ENCODE measurements at regions not wholly inside any gene's neighbourhood (a gene's known extent, or its start where the extent isn't known, plus 50 kb on each side); places are given as distances from the start of the nearest gene placed in this dataset.

DNA sequence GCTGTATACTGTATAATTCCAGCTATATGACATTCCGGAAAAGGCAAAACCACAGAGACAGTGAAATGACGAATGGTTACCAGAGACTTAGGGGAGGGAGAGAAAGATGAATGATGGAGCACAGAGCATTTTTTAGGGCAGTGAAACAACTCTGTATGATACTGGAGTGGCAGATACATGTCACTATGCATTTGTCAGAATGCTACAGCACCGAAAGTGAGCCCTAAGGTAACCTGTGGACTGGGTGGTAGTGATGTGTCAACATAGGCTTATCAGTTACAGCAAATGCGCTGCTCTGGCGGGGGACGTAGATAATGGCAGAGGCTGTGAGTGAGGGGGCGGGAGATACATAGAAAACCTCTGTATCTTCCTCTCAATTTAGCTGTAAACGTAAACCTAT is 201.3 kb upstream of the SSTR4 start:
- ATAC-seq (ENCODE audit: low read depth) (no peak), DNase-seq (no peak)
- H3K23ac ChIP-seq (ENCODE audit: low read depth, low read length) = no peak overlapping the region
- dilution Hi-C loops (cut with HindIII; ENCODE audit: low sequenced_read_pairs, unreplicated experiment) (no loop called here), in situ Hi-C loops (cut with MboI; ENCODE audit: low sequenced_read_pairs) (no loop called here), intact Hi-C loops (cut with micrococcal nuclease) (no loop called here)
- no peaks in the 10 kb centered on the region for H3K9me1 ChIP-seq (ENCODE audit: insufficient read depth, low read length)
- no peak overlapping the region for H2BK120ac ChIP-seq (ENCODE audit: low read depth, low read length)
- no peak overlapping the region for H3K56ac ChIP-seq (ENCODE audit: extremely low read depth, insufficient read depth, low read length)
- no peak overlapping the region for H2BK20ac ChIP-seq (ENCODE audit: low read depth, low read length)
- no peak overlapping the region for H3K9ac ChIP-seq (ENCODE audit: low read depth, low read length)
- no peak overlapping the region for H4K8ac ChIP-seq (ENCODE audit: low read depth in 2 of 2, low read length in 2 of 2)
- no peaks in the 10 kb centered on the region for H3K4me1 ChIP-seq (ENCODE audit: control insufficient read depth, insufficient read depth, low read length)
- ChIA-PET POLR2A (ENCODE audit: unreplicated experiment) (no interaction called here), CTCF (no interaction called here)
- no TSS peak for BruUV-seq (replicated peaks)
- no peaks in the 10 kb centered on the region for H3K79me1 ChIP-seq (ENCODE audit: low read depth in 1 of 2, low read length in 2 of 2)
- H3K4me3 ChIP-seq (ENCODE audit: insufficient read depth, low read depth, low read length) = no peak overlapping the region
- H3K27ac ChIP-seq (ENCODE audit: insufficient read depth, low read length) = no peak overlapping the region
- no peaks in the 10 kb centered on the region for H4K20me1 ChIP-seq (ENCODE audit: insufficient read depth, low read length)
- WGBS, 2 experiments (ENCODE audit: extremely low coverage in 2 of 2, insufficient read length in 1 of 2) = 68% methylated on average over 3 of the region's 8 CpGs; no CpG with 5 or more reads in 1 of the 2 experiments
- no peaks in the 10 kb centered on the region for H3K27me3 ChIP-seq (ENCODE audit: control insufficient read depth, insufficient read depth, low read length)
- H3K14ac ChIP-seq (replicated peaks; ENCODE audit: low read depth, low read length) = no peak overlapping the region
- no peak for TF ChIP-seq MAZ (IDR thresholded peaks at IDR 0.05; ENCODE audit: borderline replicate concordance, low read depth, low read length)
- no peak for TF ChIP-seq RFX5 (IDR thresholded peaks at IDR 0.05; ENCODE audit: low read depth, low read length)
- TF ChIP-seq POLR2A (IDR thresholded peaks at IDR 0.05; ENCODE audit: low read depth, low read length) = no peak
- TF ChIP-seq BHLHE40 (IDR thresholded peaks at IDR 0.05; ENCODE audit: low read depth, low read length) = no peak
- no peak for TF ChIP-seq RAD21 (IDR thresholded peaks at IDR 0.05; ENCODE audit: low read length)
- TF ChIP-seq FOS (IDR thresholded peaks at IDR 0.05; ENCODE audit: low read depth, low read length) = no peak
- TF ChIP-seq RCOR1 (IDR thresholded peaks at IDR 0.05; ENCODE audit: insufficient replicate concordance, low read length) = no peak
- TF ChIP-seq NFE2L2 (IDR thresholded peaks at IDR 0.05; ENCODE audit: low read depth, low read length) = no peak
- TF ChIP-seq MAFK (IDR thresholded peaks at IDR 0.05; ENCODE audit: low read depth, low read length) = no peak
- no peak for TF ChIP-seq CEBPB (IDR thresholded peaks at IDR 0.05; ENCODE audit: low read depth, low read length)
- TF ChIP-seq, protein P1, sequence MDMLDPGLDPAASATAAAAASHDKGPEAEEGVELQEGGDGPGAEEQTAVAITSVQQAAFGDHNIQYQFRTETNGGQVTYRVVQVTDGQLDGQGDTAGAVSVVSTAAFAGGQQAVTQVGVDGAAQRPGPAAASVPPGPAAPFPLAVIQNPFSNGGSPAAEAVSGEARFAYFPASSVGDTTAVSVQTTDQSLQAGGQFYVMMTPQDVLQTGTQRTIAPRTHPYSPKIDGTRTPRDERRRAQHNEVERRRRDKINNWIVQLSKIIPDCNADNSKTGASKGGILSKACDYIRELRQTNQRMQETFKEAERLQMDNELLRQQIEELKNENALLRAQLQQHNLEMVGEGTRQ (IDR thresholded peaks at IDR 0.05; ENCODE audit: low read depth, low read length) = no peak
- no peak for TF ChIP-seq MXI1 (IDR thresholded peaks at IDR 0.05; ENCODE audit: borderline replicate concordance, low read depth, low read length)
- no peak for TF ChIP-seq CHD1 (IDR thresholded peaks at IDR 0.05; ENCODE audit: low read depth, low read length)
- TF ChIP-seq, protein P2, sequence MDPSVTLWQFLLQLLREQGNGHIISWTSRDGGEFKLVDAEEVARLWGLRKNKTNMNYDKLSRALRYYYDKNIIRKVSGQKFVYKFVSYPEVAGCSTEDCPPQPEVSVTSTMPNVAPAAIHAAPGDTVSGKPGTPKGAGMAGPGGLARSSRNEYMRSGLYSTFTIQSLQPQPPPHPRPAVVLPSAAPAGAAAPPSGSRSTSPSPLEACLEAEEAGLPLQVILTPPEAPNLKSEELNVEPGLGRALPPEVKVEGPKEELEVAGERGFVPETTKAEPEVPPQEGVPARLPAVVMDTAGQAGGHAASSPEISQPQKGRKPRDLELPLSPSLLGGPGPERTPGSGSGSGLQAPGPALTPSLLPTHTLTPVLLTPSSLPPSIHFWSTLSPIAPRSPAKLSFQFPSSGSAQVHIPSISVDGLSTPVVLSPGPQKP (IDR thresholded peaks at IDR 0.05; ENCODE audit: borderline replicate concordance, low read depth, low read length) = no peak
- TF ChIP-seq, protein P3, sequence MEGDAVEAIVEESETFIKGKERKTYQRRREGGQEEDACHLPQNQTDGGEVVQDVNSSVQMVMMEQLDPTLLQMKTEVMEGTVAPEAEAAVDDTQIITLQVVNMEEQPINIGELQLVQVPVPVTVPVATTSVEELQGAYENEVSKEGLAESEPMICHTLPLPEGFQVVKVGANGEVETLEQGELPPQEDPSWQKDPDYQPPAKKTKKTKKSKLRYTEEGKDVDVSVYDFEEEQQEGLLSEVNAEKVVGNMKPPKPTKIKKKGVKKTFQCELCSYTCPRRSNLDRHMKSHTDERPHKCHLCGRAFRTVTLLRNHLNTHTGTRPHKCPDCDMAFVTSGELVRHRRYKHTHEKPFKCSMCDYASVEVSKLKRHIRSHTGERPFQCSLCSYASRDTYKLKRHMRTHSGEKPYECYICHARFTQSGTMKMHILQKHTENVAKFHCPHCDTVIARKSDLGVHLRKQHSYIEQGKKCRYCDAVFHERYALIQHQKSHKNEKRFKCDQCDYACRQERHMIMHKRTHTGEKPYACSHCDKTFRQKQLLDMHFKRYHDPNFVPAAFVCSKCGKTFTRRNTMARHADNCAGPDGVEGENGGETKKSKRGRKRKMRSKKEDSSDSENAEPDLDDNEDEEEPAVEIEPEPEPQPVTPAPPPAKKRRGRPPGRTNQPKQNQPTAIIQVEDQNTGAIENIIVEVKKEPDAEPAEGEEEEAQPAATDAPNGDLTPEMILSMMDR (conservative IDR thresholded peaks at IDR 0.05; ENCODE audit: low read depth, low read length) = no peak
- no peak for TF ChIP-seq SMC3 (IDR thresholded peaks at IDR 0.05; ENCODE audit: low read depth, low read length)
- no peak overlapping the region for H3K4me2 ChIP-seq (ENCODE audit: low read depth, low read length)
- H3K36me3 ChIP-seq (ENCODE audit: control insufficient read depth, insufficient read depth, low read length) = no peaks in the 10 kb centered on the region
- no peak overlapping the region for H2BK15ac ChIP-seq (ENCODE audit: low read depth, low read length)
- H2BK5ac ChIP-seq (ENCODE audit: low read depth, low read length, poor library complexity, severe bottlenecking) = no peak overlapping the region
- no peak overlapping the region for H2AFZ ChIP-seq (replicated peaks; ENCODE audit: low read length, poor library complexity)
- no peak overlapping the region for H2AK9ac ChIP-seq (replicated peaks; ENCODE audit: low read depth, low read length, poor library complexity)
- no peak overlapping the region for H3K4ac ChIP-seq (ENCODE audit: low read depth, low read length)
- no peaks in the 10 kb centered on the region for H3K9me3 ChIP-seq (ENCODE audit: control insufficient read depth, insufficient read depth, low read length)
- no peak overlapping the region for H4K91ac ChIP-seq (ENCODE audit: insufficient read depth, low read depth, low read length)
- no peak overlapping the region for H3K18ac ChIP-seq (ENCODE audit: low read depth, low read length)
- H2AK5ac ChIP-seq (ENCODE audit: low read depth, low read length) = no peak overlapping the region
- H4K5ac ChIP-seq (ENCODE audit: low read depth, low read length) = no peak overlapping the region
